ENCODE measurements at regions not wholly inside any gene's neighbourhood (a gene's known extent, or its start where the extent isn't known, plus 50 kb on each side); places are given as distances from the start of the nearest gene placed in this dataset.

- Histone ChIP-seq H3K4me3 (no peak overlapping the region), H3K9ac (ENCODE audit: control insufficient read depth, insufficient read depth, low read length) (no peak overlapping the region), H2AFZ (ENCODE audit: control insufficient read depth, low read depth, low read length) (no peak overlapping the region), H3K79me2 (ENCODE audit: control insufficient read depth, insufficient read depth, low read length) (no peaks in the 10 kb centered on the region), H3K9me3 (replicated peaks; ENCODE audit: control insufficient read depth, insufficient read depth, low read length) (no peaks in the 10 kb centered on the region), H3K4me1 (ENCODE audit: control insufficient read depth, insufficient read depth, low read length) (no peaks in the 10 kb centered on the region), H4K20me1 (ENCODE audit: control insufficient read depth, insufficient read depth) (no peaks in the 10 kb centered on the region), H3K36me3 (ENCODE audit: control insufficient read depth in 2 of 2, insufficient read depth in 2 of 2, low read length in 1 of 2) (no peaks in the 10 kb centered on the region), H3K27me3 (replicated peaks in 1 of 2; ENCODE audit: control insufficient read depth in 2 of 2, insufficient read depth in 2 of 2, low read length in 1 of 2) (no peaks in the 10 kb centered on the region), H3K27ac (ENCODE audit: control insufficient read depth, insufficient read depth) (no peak overlapping the region), H3K4me2 (ENCODE audit: control insufficient read depth, insufficient read depth) (no peak overlapping the region)
- ChIA-PET SMC1A (ENCODE audit: uncharacterized antibody, unreplicated experiment) (no interaction called here), POLR2A (no interaction called here), RAD21 (ENCODE audit: unreplicated experiment) (no interaction called here), CTCF (no interaction called here)
- no peak for FAIRE-seq
- in situ Hi-C loops (cut with MboI) = no loop called here
- ATAC-seq = no peak
- DNase-seq (ENCODE audit: low read depth, low spot score) = no peak
- intact Hi-C loops (cut with micrococcal nuclease; ENCODE audit: unreplicated experiment) = no loop called here
- WGBS (ENCODE audit: insufficient coverage, insufficient replicate concordance, low lambda C conversion rate, missing lambda C conversion rate) = 3% methylated on average over 3 of the region's 3 CpGs
- BruUV-seq (replicated peaks) = no TSS peak
- TF ChIP-seq SKIL (IDR thresholded peaks at IDR 0.05; ENCODE audit: low read depth, poor library complexity, severe bottlenecking) = no peak
- no peak for TF ChIP-seq YBX1 (IDR thresholded peaks at IDR 0.05)
- no peak for TF ChIP-seq IKZF1 (conservative IDR thresholded peaks at IDR 0.05)
- no peak for TF ChIP-seq ZNF592 (IDR thresholded peaks at IDR 0.05)
- no peak for TF ChIP-seq TARDBP (IDR thresholded peaks at IDR 0.05; ENCODE audit: borderline replicate concordance)
- TF ChIP-seq PAX5 (IDR thresholded peaks at IDR 0.05; ENCODE audit: borderline replicate concordance, low read depth, low read length) = no peak
- no peak for TF ChIP-seq SMAD1 (IDR thresholded peaks at IDR 0.05; ENCODE audit: low read depth, partially characterized antibody)
- no peak for TF ChIP-seq RB1 (IDR thresholded peaks at IDR 0.05; ENCODE audit: borderline replicate concordance)
- no peak for TF ChIP-seq E2F4 (IDR thresholded peaks at IDR 0.05; ENCODE audit: low read depth, low read length)
- TF ChIP-seq HDGF (IDR thresholded peaks at IDR 0.05) = no peak
Observed at GRCh38 chr4:110926841-110927400, 304.0 kb upstream of the PITX2 start.
